PC-9 (cell line): ENCODE measurements at regions not wholly inside any gene's neighbourhood (a gene's known extent, or its start where the extent isn't known, plus 50 kb on each side); places are given as distances from the start of the nearest gene placed in this dataset.

Experiments
- EZH2 ChIP-seq: fragments of 200-600 bp; sonication (generic); IDR thresholded peaks from 2 replicates; pipeline ENCODE4 v1.8.0; 2017; ENCODE audit warnings: antibody characterized with exemption, low read depth
- TF ChIP-seq, protein P1 (sequence below): fragments of 200-600 bp; sonication (generic); conservative IDR thresholded peaks from 2 replicates; pipeline ENCODE4 v1.6.1; 2017; ENCODE audit warnings: mixed run types, antibody characterized with exemption, mild to moderate bottlenecking, moderate library complexity

DNA sequence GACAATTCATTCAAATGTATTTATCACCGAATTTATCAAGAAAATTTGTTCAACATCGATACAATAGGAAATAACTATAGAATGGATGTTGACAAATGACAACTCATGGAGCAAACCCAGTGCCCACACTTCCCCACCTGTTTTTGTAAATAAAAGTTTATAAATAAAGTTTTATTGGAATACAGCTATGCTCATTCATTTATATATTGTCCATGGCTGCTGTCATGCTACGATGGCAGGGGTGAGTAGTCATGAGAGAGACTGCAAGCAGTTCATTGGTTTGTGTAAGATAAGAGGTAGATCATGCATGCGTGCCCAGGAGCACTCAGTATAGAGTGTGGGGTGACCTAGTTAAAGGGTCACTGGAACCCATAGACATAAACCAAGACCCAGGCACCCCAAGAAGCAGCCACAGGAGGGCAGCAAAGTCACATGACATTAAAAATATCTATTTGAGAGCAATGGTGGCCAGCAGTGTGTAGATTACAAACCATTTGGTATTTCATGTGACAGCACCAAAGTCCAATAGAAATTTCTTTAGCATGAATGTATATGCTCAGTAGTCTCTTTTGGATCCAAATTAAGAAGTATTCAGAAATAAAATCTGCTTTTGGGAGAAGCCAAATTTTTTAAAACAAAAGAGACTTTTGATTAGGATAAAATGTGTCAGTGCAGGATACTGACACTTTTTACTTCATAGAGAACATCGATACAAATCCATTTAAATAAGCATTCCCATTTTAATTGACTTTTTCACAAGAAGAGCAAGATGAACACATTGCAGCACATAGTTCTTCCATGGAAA, 794.8 kb downstream of the MCTP2 start:
- TF ChIP-seq, protein P1, sequence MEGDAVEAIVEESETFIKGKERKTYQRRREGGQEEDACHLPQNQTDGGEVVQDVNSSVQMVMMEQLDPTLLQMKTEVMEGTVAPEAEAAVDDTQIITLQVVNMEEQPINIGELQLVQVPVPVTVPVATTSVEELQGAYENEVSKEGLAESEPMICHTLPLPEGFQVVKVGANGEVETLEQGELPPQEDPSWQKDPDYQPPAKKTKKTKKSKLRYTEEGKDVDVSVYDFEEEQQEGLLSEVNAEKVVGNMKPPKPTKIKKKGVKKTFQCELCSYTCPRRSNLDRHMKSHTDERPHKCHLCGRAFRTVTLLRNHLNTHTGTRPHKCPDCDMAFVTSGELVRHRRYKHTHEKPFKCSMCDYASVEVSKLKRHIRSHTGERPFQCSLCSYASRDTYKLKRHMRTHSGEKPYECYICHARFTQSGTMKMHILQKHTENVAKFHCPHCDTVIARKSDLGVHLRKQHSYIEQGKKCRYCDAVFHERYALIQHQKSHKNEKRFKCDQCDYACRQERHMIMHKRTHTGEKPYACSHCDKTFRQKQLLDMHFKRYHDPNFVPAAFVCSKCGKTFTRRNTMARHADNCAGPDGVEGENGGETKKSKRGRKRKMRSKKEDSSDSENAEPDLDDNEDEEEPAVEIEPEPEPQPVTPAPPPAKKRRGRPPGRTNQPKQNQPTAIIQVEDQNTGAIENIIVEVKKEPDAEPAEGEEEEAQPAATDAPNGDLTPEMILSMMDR: peak; percentile 69
- TF ChIP-seq EZH2: no peak
